Esophagus muscularis mucosa (tissue), 4 donors: ENCODE measurements at regions not wholly inside any gene's neighbourhood (a gene's known extent, or its start where the extent isn't known, plus 50 kb on each side); places are given as distances from the start of the nearest gene placed in this dataset.

Source experiments
- DNase-seq: peaks from one replicate; pipeline ENCODE4 v3.0.0-alpha.2; 2017; ENCODE audit errors: extremely low spot score
- H3K27ac ChIP-seq, 4 donors: fragments of 200-600 bp; sonication (generic); replicated peaks in 1 of 4; 1 replicate in 3 of 4; 2 replicates in 1 of 4; pipeline ENCODE4 v1.5.1; 2016 to 2019; ENCODE audit warnings: mild to moderate bottlenecking in 1 of 4
- H3K27me3 ChIP-seq, 4 donors: fragments of 200-600 bp; sonication (generic); one replicate each; pipeline versions ENCODE4 v1.5.1 to v1.6.0; 2016 to 2019
- H3K36me3 ChIP-seq, 4 donors: fragments of 200-600 bp; sonication (generic); one replicate each; pipeline ENCODE4 v1.5.1; 2016 to 2019
- H3K4me1 ChIP-seq, 4 donors: fragments of 200-600 bp; sonication (generic); one replicate each; pipeline ENCODE4 v1.5.1; 2016 to 2019
- H3K4me3 ChIP-seq, 4 donors: fragments of 200-600 bp; sonication (generic); 1 replicate in 2 of 4; 2 replicates in 2 of 4; pipeline ENCODE4 v1.5.1; 2016 to 2019; ENCODE audit warnings: mild to moderate bottlenecking in 4 of 4, moderate library complexity in 1 of 4
- H3K9me3 ChIP-seq, 4 donors: fragments of 200-600 bp; sonication (generic); 1 replicate in 3 of 4; 2 replicates in 1 of 4; pipeline ENCODE4 v1.5.1; 2016 to 2019
- EP300 ChIP-seq: sonication (generic); formaldehyde crosslinking; IDR thresholded peaks from one replicate; pipeline ENCODE4 v1.6.1; 2017; ENCODE audit warnings: antibody characterized with exemption
- POLR2A ChIP-seq: fragments of 450-650 bp; IDR thresholded peaks from one replicate; pipeline ENCODE4 v1.6.1; 2017; ENCODE audit warnings: antibody characterized with exemption, moderate library complexity, mild to moderate bottlenecking, low read depth
- POLR2AphosphoS5 ChIP-seq, 2 donors: sonication (generic); formaldehyde crosslinking; IDR thresholded peaks; one replicate each; pipeline ENCODE4 v1.6.1; 2017; ENCODE audit warnings: antibody characterized with exemption in 2 of 2
- WGBS: methylation state at CpG from one replicate; pipeline ENCODE4 v1.1.5; 2018; 5-methylcytosine and 5-hydroxymethylcytosine counted together
- intact Hi-C: fragments of 100-400 bp; cut with DNase I; formaldehyde crosslinking; loops from one replicate; pipeline ENCODE4 v1.15.1; 2023
- TF ChIP-seq, protein P1 (sequence below), 3 experiments: fragments of 200-600 bp in 2 of 3; fragments of 450-650 bp in 1 of 3; sonication (generic) in 2 of 3; IDR thresholded peaks; one replicate each; pipeline ENCODE4 v1.5.1; 2017 to 2019; ENCODE audit warnings: antibody characterized with exemption in 3 of 3, mild to moderate bottlenecking in 2 of 3, moderate library complexity in 1 of 3

- Histone ChIP-seq H3K9me3 (peaks cover 0 to 10% (median 0%) of the 10 kb centered on the region in 4 donors), H3K36me3 (no peaks in the 10 kb centered on the region), H3K4me3 (no peak overlapping the region), H3K27me3 (peaks cover 0 to 5% (median 0%) of the 10 kb centered on the region in 4 donors), H3K27ac (no peak overlapping the region), H3K4me1 (no peaks in the 10 kb centered on the region)
- no peak for DNase-seq
- WGBS = 98% methylated on average over 5 of the region's 5 CpGs
- TF ChIP-seq EP300 (no peak), POLR2AphosphoS5 (IDR thresholded peaks at IDR 0.05) (no peak), POLR2A (no peak)
- TF ChIP-seq, protein P1, sequence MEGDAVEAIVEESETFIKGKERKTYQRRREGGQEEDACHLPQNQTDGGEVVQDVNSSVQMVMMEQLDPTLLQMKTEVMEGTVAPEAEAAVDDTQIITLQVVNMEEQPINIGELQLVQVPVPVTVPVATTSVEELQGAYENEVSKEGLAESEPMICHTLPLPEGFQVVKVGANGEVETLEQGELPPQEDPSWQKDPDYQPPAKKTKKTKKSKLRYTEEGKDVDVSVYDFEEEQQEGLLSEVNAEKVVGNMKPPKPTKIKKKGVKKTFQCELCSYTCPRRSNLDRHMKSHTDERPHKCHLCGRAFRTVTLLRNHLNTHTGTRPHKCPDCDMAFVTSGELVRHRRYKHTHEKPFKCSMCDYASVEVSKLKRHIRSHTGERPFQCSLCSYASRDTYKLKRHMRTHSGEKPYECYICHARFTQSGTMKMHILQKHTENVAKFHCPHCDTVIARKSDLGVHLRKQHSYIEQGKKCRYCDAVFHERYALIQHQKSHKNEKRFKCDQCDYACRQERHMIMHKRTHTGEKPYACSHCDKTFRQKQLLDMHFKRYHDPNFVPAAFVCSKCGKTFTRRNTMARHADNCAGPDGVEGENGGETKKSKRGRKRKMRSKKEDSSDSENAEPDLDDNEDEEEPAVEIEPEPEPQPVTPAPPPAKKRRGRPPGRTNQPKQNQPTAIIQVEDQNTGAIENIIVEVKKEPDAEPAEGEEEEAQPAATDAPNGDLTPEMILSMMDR (IDR thresholded peaks at IDR 0.05) = no peak
- intact Hi-C loops = no loop called here
These were observed 243.7 kb downstream of the NDUFA10 start for GRCh38 chr2:239781454-239781853.

DNA sequence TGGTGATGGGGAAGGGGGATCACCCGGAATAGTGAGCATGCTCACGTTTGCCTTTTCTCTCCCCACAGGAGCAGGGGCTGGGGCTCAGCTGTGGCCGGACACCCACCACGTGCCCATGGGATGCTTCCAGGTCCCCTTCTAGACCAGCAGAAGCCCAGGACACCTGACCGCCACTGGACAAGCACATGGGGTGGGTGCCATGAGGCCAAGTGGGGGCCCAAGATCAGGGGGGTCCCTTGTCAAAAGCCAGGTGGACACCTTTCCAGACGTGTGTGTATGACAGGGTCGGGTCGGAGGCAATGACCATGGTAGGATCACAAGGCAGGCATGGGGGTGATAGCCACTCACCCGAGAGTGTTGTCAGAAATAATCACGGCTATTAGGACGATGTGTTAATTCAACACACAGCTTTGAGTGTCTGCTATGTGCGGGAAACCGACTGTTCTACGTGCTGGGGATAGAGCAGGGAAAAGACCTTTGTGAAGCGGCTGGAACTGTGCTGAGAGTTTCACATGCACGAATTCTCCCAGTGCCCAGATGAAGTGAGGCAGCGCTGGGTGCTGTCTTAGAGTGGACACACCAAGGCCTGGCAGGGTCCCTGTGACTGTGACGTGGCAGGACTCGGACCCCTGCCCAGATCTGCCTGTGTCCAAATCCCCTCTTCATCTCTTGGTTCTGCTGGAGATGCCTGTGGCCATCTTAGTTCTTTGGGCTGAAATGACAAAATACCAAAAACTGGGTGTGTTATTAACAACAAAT lies 244.7 kb downstream of the NDUFA10 start:
- Histone ChIP-seq H3K4me1 (no peaks in the 10 kb centered on the region), H3K9me3 (peaks cover 0 to 4% (median 0%) of the 10 kb centered on the region in 4 donors), H3K4me3 (no peak overlapping the region), H3K27me3 (peaks cover 0 to 5% (median 0%) of the 10 kb centered on the region in 4 donors), H3K36me3 (no peaks in the 10 kb centered on the region), H3K27ac (no peak overlapping the region)
- no peak for DNase-seq
- intact Hi-C loops = no loop called here
- TF ChIP-seq POLR2AphosphoS5 (IDR thresholded peaks at IDR 0.05) (no peak), EP300 (no peak), POLR2A (no peak)
- TF ChIP-seq, protein P1 (IDR thresholded peaks at IDR 0.05) = no peak
- WGBS = 95% methylated on average over 14 of the region's 19 CpGs

DNA sequence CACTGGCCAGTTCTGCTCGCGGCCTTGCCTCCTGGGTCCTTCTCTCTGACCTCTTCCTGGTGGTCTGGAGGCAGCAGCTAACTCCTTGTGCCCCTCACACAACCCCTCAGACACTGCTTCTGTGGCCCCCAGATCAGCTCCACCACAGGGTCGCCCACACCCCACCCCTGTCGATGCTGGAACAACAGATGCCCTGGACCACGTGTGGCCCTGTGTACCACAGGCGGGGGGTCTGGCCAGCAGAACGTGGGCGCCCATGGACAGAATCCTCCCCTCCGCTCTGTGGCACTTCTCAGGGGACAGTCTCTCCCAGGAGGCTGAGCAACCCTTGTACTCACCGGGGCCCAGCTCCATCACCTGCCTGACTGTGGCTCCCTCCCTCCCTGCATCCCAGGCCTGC lies 245.6 kb downstream of the NDUFA10 start:
- no peaks in the 10 kb centered on the region for H3K36me3 ChIP-seq
- whole genome bisulfite sequencing = 93% methylated on average over 10 of the region's 10 CpGs
- intact Hi-C loops = no loop called here
- TF ChIP-seq, protein P1 (IDR thresholded peaks at IDR 0.05) = no peak
- TF ChIP-seq POLR2A = no peak
- TF ChIP-seq EP300 = no peak
- TF ChIP-seq POLR2AphosphoS5 (IDR thresholded peaks at IDR 0.05) = no peak
- no peak for DNase-seq
- peaks cover 0 to 5% (median 0%) of the 10 kb centered on the region in 4 donors for H3K27me3 ChIP-seq
- H3K9me3 ChIP-seq = peaks cover 0 to 4% (median 0%) of the 10 kb centered on the region in 4 donors
- H3K4me3 ChIP-seq = no peak overlapping the region
- no peak overlapping the region for H3K27ac ChIP-seq
- no peaks in the 10 kb centered on the region for H3K4me1 ChIP-seq

GRCh38 chr2:239778861-239779558 lies 246.1 kb downstream of the NDUFA10 start:
- DNase-seq = no peak

More at GRCh38 chr2:239778861-239779558, 246.1 kb downstream of the NDUFA10 start:
- peaks cover 0 to 4% (median 0%) of the 10 kb centered on the region in 4 donors for H3K9me3 ChIP-seq
- no peak overlapping the region for H3K4me3 ChIP-seq
- H3K36me3 ChIP-seq = no peaks in the 10 kb centered on the region
- intact Hi-C loops = no loop called here
- TF ChIP-seq, protein P1 (IDR thresholded peaks at IDR 0.05) = no peak
- TF ChIP-seq EP300 = no peak
- no peak for TF ChIP-seq POLR2AphosphoS5 (IDR thresholded peaks at IDR 0.05)
- no peak for TF ChIP-seq POLR2A
- peaks cover 0 to 5% (median 0%) of the 10 kb centered on the region in 4 donors for H3K27me3 ChIP-seq
- H3K27ac ChIP-seq = no peak overlapping the region
- no peaks in the 10 kb centered on the region for H3K4me1 ChIP-seq
- 94% methylated on average over 8 of the region's 13 CpGs for WGBS
